Posterior vena cava (tissue), 2 donors: ENCODE measurements at regions not wholly inside any gene's neighbourhood (a gene's known extent, or its start where the extent isn't known, plus 50 kb on each side); places are given as distances from the start of the nearest gene placed in this dataset.

ENCODE experiments used
- DNase-seq: peaks from one replicate; pipeline ENCODE4 v3.0.0-alpha.2; 2020; ENCODE audit warnings: low spot score
- intact Hi-C, 2 donors: fragments of 100-400 bp; cut with DNase I; formaldehyde crosslinking; loops; one replicate each; pipeline versions ENCODE4 v1.14.1 to v1.14.2; 2022 to 2023
- donor health status: DM: yes; HTN: yes; CAD: no.
- donor health status: DM: yes; HTN: yes; CAD: no.

GRCh38 chr9:108684288-108685025 is 171.3 kb downstream of the ACTL7B start:
- no peak for DNase-seq
- intact Hi-C loops = no loop called here

- no peak for DNase-seq
- intact Hi-C loops = no loop called here
These were observed 172.5 kb downstream of the ACTL7B start for GRCh38 chr9:108683245-108683644.

- intact Hi-C loops = no loop called here
- DNase-seq = no peak
These were observed 173.8 kb downstream of the ACTL7B start for GRCh38 chr9:108681851-108682590.

GRCh38 chr9:108680946-108681345 is 174.8 kb downstream of the ACTL7B start:
- DNase-seq = no peak
- intact Hi-C loops = no loop called here

GRCh38 chr9:108677776-108678175 is 178.0 kb downstream of the ACTL7B start:
- intact Hi-C loops = no loop called here
- DNase-seq = no peak

GRCh38 chr9:108676355-108676754 is 179.4 kb downstream of the ACTL7B start:
- no peak for DNase-seq
- intact Hi-C loops = no loop called here

GRCh38 chr9:108675708-108676107 is 180.1 kb downstream of the ACTL7B start:
- no peak for DNase-seq
- intact Hi-C loops = no loop called here

GRCh38 chr9:108674766-108675530 is 180.8 kb downstream of the ACTL7B start:
- DNase-seq = no peak
- intact Hi-C loops = no loop called here

- intact Hi-C loops = loop anchor here in 1 of 2 donors (2.0 kb wide), 1 partner anchor 73 kb away; no protein-coding TSS in a partner anchor
These were observed 182.4 kb downstream of the ACTL7B start for GRCh38 chr9:108673386-108673785.

GRCh38 chr9:108672475-108673190 is 183.2 kb downstream of the ACTL7B start:
- DNase-seq = no peak
- intact Hi-C loops = loop anchor here in 1 of 2 donors (2.0 kb wide), 1 partner anchor 72 kb away; no protein-coding TSS in a partner anchor

More at GRCh38 chr9:108673386-108673785, 182.4 kb downstream of the ACTL7B start:
- no peak for DNase-seq

GRCh38 chr9:108671794-108672193 is 184.0 kb downstream of the ACTL7B start:
- intact Hi-C loops = loop anchor here in 1 of 2 donors (2.0 kb wide), 1 partner anchor 71 kb away; no protein-coding TSS in a partner anchor

GRCh38 chr9:108671176-108671575 is 184.6 kb downstream of the ACTL7B start:
- intact Hi-C loops = no loop called here
- no peak for DNase-seq

More at GRCh38 chr9:108671794-108672193, 184.0 kb downstream of the ACTL7B start:
- no peak for DNase-seq

GRCh38 chr9:108668938-108669335 is 186.8 kb downstream of the ACTL7B start:
- no peak for DNase-seq
- intact Hi-C loops = no loop called here

- intact Hi-C loops = no loop called here
- no peak for DNase-seq
These were observed 187.4 kb downstream of the ACTL7B start for GRCh38 chr9:108668191-108668937.

- intact Hi-C loops = no loop called here
- DNase-seq = no peak
These were observed 189.5 kb downstream of the ACTL7B start for GRCh38 chr9:108666240-108666784.

- intact Hi-C loops = no loop called here
- no peak for DNase-seq
These were observed 190.1 kb downstream of the ACTL7B start for GRCh38 chr9:108665521-108666239.
